HepG2 (cell line): ENCODE measurements at regions not wholly inside any gene's neighbourhood (a gene's known extent, or its start where the extent isn't known, plus 50 kb on each side); places are given as distances from the start of the nearest gene placed in this dataset.
A peak's percentile ranks its signal among the peaks of the same experiment; 100 is the strongest.

Experiments used
- CENPT ChIP-seq: sonication (generic); formaldehyde crosslinking; IDR thresholded peaks from 2 replicates; pipeline ENCODE4 v1.8.0; 2022; ENCODE audit warnings: low read depth, mild to moderate bottlenecking, moderate library complexity, missing genetic modification reagents
- GPN1 ChIP-seq: sonication (generic); formaldehyde crosslinking; IDR thresholded peaks from 2 replicates; pipeline ENCODE4 v1.5.1; 2020; ENCODE audit warnings: missing genetic modification reagents, borderline replicate concordance
- MXI1 ChIP-seq: IDR thresholded peaks from 3 replicates; pipeline ENCODE4 v1.6.1; 2012; ENCODE audit warnings: low read depth, low read length, inconsistent platforms, borderline replicate concordance
- NR3C1 ChIP-seq: sonication (generic); formaldehyde crosslinking; IDR thresholded peaks from 2 replicates; pipeline ENCODE4 v1.4.0; 2020; ENCODE audit warnings: missing genetic modification reagents
- RARA ChIP-seq: IDR thresholded peaks from 2 replicates; pipeline ENCODE4 v1.6.1; 2016; ENCODE audit warnings: missing genetic modification reagents, missing compliant biosample characterization
- TAF1 ChIP-seq: sonication (generic); formaldehyde crosslinking; IDR thresholded peaks from 2 replicates; pipeline ENCODE4 v1.4.0; 2020; ENCODE audit warnings: missing genetic modification reagents
- ZNF292 ChIP-seq: sonication (generic); formaldehyde crosslinking; IDR thresholded peaks from 2 replicates; pipeline ENCODE4 v1.8.1; 2022; ENCODE audit warnings: mild to moderate bottlenecking, low read depth, missing genetic modification reagents, borderline replicate concordance
- ZNF577 ChIP-seq: sonication (generic); formaldehyde crosslinking; IDR thresholded peaks from 2 replicates; pipeline ENCODE4 v1.4.0; 2020; ENCODE audit warnings: mild to moderate bottlenecking, low read depth, missing genetic modification reagents, borderline replicate concordance
- TF ChIP-seq, protein P1 (sequence below): sonication (generic); formaldehyde crosslinking; IDR thresholded peaks from 2 replicates; pipeline ENCODE4 v1.4.0; 2020; ENCODE audit warnings: missing genetic modification reagents
- TF ChIP-seq, protein P2 (sequence below): sonication (generic); formaldehyde crosslinking; IDR thresholded peaks from 2 replicates; pipeline ENCODE4 v1.8.1; 2023; ENCODE audit warnings: mild to moderate bottlenecking, missing genetic modification reagents
- TF ChIP-seq, protein P3 (sequence below): fragments of 450-650 bp; IDR thresholded peaks from 2 replicates; pipeline ENCODE4 v1.6.1; 2017; ENCODE audit warnings: mild to moderate bottlenecking

DNA sequence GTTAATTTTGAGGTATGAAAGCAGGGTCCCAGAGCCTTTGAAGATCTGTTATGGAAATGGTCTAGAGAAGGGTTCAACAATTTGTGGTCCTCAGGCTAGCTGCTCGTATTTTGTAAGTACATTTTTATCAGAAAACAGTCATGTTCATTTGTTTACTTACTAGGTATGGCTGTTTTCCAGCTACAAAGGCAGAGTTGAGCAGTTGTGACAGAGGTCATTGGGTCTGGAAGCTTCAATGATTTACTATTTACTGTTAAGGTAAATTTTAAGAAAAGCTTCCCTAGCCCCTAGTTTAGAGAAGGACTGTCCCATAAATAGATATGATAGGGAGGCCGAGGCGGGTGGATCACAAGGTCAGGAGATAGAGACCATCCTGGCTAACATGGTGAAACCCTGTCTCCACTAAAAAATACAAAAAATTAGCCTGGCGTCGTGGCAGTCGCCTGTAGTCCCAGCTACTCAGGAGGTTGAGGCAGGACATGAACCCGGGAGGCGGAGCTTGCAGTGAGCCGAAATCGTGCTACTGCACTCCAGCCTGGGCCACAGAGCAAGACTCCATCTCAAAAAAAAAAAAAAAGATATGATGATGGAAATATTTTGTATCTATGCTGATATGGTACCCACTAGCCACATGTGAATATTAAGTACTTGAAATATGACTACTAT lies 538.4 kb upstream of the CITED2 start (continued):
- TF ChIP-seq CENPT (CRISPR knock-in tag) = no peak
- TF ChIP-seq ZNF292 (CRISPR knock-in tag) = no peak
- no peak for TF ChIP-seq NR3C1 (CRISPR knock-in tag)
- TF ChIP-seq, protein P1, sequence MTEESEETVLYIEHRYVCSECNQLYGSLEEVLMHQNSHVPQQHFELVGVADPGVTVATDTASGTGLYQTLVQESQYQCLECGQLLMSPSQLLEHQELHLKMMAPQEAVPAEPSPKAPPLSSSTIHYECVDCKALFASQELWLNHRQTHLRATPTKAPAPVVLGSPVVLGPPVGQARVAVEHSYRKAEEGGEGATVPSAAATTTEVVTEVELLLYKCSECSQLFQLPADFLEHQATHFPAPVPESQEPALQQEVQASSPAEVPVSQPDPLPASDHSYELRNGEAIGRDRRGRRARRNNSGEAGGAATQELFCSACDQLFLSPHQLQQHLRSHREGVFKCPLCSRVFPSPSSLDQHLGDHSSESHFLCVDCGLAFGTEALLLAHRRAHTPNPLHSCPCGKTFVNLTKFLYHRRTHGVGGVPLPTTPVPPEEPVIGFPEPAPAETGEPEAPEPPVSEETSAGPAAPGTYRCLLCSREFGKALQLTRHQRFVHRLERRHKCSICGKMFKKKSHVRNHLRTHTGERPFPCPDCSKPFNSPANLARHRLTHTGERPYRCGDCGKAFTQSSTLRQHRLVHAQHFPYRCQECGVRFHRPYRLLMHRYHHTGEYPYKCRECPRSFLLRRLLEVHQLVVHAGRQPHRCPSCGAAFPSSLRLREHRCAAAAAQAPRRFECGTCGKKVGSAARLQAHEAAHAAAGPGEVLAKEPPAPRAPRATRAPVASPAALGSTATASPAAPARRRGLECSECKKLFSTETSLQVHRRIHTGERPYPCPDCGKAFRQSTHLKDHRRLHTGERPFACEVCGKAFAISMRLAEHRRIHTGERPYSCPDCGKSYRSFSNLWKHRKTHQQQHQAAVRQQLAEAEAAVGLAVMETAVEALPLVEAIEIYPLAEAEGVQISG (CRISPR knock-in tag) = no peak
- TF ChIP-seq TAF1 (CRISPR knock-in tag) = no peak
- TF ChIP-seq, protein P2, sequence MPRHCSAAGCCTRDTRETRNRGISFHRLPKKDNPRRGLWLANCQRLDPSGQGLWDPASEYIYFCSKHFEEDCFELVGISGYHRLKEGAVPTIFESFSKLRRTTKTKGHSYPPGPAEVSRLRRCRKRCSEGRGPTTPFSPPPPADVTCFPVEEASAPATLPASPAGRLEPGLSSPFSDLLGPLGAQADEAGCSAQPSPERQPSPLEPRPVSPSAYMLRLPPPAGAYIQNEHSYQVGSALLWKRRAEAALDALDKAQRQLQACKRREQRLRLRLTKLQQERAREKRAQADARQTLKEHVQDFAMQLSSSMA (CRISPR knock-in tag) = no peak
- TF ChIP-seq, protein P3, sequence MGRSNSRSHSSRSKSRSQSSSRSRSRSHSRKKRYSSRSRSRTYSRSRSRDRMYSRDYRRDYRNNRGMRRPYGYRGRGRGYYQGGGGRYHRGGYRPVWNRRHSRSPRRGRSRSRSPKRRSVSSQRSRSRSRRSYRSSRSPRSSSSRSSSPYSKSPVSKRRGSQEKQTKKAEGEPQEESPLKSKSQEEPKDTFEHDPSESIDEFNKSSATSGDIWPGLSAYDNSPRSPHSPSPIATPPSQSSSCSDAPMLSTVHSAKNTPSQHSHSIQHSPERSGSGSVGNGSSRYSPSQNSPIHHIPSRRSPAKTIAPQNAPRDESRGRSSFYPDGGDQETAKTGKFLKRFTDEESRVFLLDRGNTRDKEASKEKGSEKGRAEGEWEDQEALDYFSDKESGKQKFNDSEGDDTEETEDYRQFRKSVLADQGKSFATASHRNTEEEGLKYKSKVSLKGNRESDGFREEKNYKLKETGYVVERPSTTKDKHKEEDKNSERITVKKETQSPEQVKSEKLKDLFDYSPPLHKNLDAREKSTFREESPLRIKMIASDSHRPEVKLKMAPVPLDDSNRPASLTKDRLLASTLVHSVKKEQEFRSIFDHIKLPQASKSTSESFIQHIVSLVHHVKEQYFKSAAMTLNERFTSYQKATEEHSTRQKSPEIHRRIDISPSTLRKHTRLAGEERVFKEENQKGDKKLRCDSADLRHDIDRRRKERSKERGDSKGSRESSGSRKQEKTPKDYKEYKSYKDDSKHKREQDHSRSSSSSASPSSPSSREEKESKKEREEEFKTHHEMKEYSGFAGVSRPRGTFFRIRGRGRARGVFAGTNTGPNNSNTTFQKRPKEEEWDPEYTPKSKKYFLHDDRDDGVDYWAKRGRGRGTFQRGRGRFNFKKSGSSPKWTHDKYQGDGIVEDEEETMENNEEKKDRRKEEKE = no peak
- no peak for TF ChIP-seq GPN1
- TF ChIP-seq ZNF577 (CRISPR knock-in tag) = no peak
- TF ChIP-seq MXI1 = no peak
- peak; percentile 29; the same call in 1 of the 2 replicates for TF ChIP-seq RARA
